Globus pallidus (tissue), 1 donor: ENCODE measurements at regions not wholly inside any gene's neighbourhood (a gene's known extent, or its start where the extent isn't known, plus 50 kb on each side); places are given as distances from the start of the nearest gene placed in this dataset.
"Not testable (repeated sequence)": the region's sequence is repeated elsewhere in the genome, so short reads cannot be mapped to it uniquely, and the experiment has no call there.

Experiments used
- DNase-seq: peaks from one replicate; pipeline ENCODE4 v3.0.0-alpha.2; 2015; ENCODE audit warnings: low spot score

GRCh38 chr4:82077471-82077995, 296.3 kb downstream of the HNRNPD start:
- not testable (repeated sequence) for DNase-seq

GRCh38 chr4:82076809-82077208, 297.0 kb downstream of the HNRNPD start:
- no peak for DNase-seq

GRCh38 chr4:82076359-82076758, 297.4 kb downstream of the HNRNPD start:
- DNase-seq, result no peak

GRCh38 chr4:82071951-82072350, 301.8 kb downstream of the HNRNPD start:
- no peak for DNase-seq

GRCh38 chr4:82069883-82070638, 303.7 kb downstream of the HNRNPD start:
- no peak for DNase-seq

GRCh38 chr4:82063017-82063416, 310.8 kb downstream of the HNRNPD start:
- no peak for DNase-seq

- no peak for DNase-seq
Measured at GRCh38 chr4:82057990-82058544, 315.7 kb downstream of the HNRNPD start.

- no peak for DNase-seq
Measured at GRCh38 chr4:82055156-82055555, 318.6 kb downstream of the HNRNPD start.

- no peak for DNase-seq
Measured at GRCh38 chr4:82053396-82053795, 320.4 kb downstream of the HNRNPD start.

GRCh38 chr4:82050796-82051195, 323.0 kb downstream of the HNRNPD start:
- DNase-seq, result no peak

GRCh38 chr4:82049294-82049693, 324.5 kb downstream of the HNRNPD start:
- no peak for DNase-seq

- no peak for DNase-seq
Measured at GRCh38 chr4:82047731-82048130, 326.1 kb downstream of the HNRNPD start.

GRCh38 chr4:82046796-82047195, 327.0 kb downstream of the HNRNPD start:
- DNase-seq, result no peak

GRCh38 chr4:82045267-82045666, 328.5 kb downstream of the HNRNPD start:
- DNase-seq, result no peak

- DNase-seq, result peak; percentile 52
Measured at GRCh38 chr4:82044141-82044993, 329.4 kb downstream of the HNRNPD start.

- DNase-seq, result no peak
Measured at GRCh38 chr4:82043809-82044137, 330.0 kb downstream of the HNRNPD start.

- no peak for DNase-seq
Measured at GRCh38 chr4:82043081-82043808, 330.5 kb downstream of the HNRNPD start.

GRCh38 chr4:82042042-82042441, 331.7 kb downstream of the HNRNPD start:
- no peak for DNase-seq

- no peak for DNase-seq
Measured at GRCh38 chr4:82038936-82039335, 334.9 kb downstream of the HNRNPD start.

- no peak for DNase-seq
Measured at GRCh38 chr4:82036181-82036580, 337.6 kb downstream of the HNRNPD start.

GRCh38 chr4:82034878-82035277, 338.9 kb downstream of the HNRNPD start:
- no peak for DNase-seq

- no peak for DNase-seq
Measured at GRCh38 chr4:82033862-82034261, 339.9 kb downstream of the HNRNPD start.
